Panc1 (cell line): ENCODE measurements at regions not wholly inside any gene's neighbourhood (a gene's known extent, or its start where the extent isn't known, plus 50 kb on each side); places are given as distances from the start of the nearest gene placed in this dataset.

Source experiments
- CTCF ChIP-seq: fragments of 450-650 bp; IDR thresholded peaks from 2 replicates; pipeline ENCODE4 v1.5.1; 2017; ENCODE audit warnings: mild to moderate bottlenecking
- POLR2AphosphoS5 ChIP-seq: IDR thresholded peaks from 2 replicates; pipeline ENCODE4 v1.6.1; 2012; ENCODE audit warnings: mild to moderate bottlenecking, low read depth, low read length, moderate library complexity
- TCF7L2 ChIP-seq: IDR thresholded peaks from 2 replicates; pipeline ENCODE4 v1.6.1; 2011; ENCODE audit warnings: mild to moderate bottlenecking, low read depth, low read length, inconsistent platforms

DNA sequence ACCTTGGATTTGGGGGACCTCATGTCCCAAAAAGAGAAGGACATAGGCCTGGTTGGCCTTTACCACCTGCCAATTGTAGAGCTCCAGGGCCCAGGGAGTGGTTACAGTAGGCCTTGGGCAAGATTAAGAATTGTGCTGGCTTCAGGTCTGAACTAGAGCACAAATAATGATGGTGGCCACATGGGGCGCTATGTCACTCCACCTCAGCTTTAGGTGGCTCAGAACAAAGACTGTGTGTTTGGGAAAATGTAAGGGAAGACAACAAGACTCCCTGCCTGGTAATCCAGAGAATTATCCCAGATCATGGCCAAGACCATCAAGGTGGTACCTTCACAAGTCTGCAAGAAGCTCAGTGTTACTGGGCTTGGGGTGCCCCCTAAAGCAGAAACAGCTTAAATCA lies 224.9 kb upstream of the OPRM1 start:
- TF ChIP-seq CTCF (no peak; the same call in 1 of the 2 replicates), POLR2AphosphoS5 (no peak), TCF7L2 (no peak)
